IPS-NIHi7 (cell line): ENCODE measurements at regions not wholly inside any gene's neighbourhood (a gene's known extent, or its start where the extent isn't known, plus 50 kb on each side); places are given as distances from the start of the nearest gene placed in this dataset.
A peak's percentile ranks its signal among the peaks of the same experiment; 100 is the strongest.

Experiments
- DNase-seq: peaks from one replicate; pipeline ENCODE4 v3.0.0; 2012; ENCODE audit warnings: mixed read lengths; ENCODE audit errors: extremely low spot score

DNA sequence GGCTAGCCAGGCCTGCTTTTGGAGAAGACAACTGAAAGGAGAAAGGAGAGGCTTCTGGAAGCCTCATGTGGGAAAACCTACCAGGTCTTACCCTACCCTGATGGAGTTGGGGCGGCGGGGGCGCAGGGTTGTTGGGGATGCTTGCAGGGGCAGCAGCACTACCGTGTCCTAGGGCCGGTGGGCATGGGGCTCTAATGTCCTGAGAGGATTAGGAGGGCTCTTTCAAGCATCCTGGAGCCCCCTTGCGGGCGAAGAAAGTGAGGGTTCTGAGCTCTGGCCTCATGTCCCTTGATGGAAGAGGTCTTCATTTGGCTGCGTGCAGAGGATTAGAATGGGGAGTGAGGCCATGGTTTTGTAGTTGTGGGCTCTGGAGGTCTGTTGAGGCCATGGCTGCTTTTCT, 86.9 kb upstream of the PITX1 start:
- DNase-seq: peak; percentile 59

DNA sequence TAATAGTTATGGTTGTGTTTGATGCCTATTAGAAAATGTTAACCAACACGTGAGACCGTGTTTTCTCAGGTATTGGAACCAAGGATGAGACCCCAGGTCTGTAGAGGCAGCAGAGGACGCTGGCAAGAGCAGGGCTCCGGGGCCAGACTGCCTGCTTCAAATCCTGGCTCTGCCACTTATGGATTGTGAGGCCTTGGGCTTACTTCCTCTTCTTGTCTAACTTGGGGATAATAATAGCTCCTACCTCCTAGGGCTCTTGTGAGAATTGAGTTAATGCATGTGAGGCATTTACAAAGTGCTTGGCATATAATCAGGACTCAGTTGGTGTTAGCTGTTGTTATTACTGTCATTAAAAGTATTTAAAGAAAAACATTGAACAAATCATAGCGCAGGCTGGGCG, 85.5 kb upstream of the PITX1 start:
- DNase-seq: no peak

DNA sequence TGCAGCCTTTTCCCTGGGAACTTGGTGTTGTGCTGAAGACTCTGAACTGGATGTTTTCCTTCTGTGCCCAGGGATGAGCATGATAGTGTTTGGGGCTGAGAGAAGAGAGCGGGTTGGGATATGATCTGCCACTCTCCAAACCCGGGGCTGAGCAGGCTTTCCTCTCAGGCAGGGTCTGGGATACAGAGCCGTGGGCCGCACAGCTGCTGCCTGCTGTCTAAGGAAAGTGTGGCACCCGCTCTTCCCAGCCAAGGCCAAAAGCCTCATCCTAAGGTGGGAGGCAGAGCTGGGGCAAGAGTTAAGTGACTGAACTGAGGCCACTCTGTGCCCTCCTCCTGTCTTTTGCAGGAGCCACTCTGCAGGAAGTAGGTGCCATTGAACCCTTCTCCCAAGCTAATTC, 83.6 kb upstream of the PITX1 start:
- DNase-seq: no peak

DNA sequence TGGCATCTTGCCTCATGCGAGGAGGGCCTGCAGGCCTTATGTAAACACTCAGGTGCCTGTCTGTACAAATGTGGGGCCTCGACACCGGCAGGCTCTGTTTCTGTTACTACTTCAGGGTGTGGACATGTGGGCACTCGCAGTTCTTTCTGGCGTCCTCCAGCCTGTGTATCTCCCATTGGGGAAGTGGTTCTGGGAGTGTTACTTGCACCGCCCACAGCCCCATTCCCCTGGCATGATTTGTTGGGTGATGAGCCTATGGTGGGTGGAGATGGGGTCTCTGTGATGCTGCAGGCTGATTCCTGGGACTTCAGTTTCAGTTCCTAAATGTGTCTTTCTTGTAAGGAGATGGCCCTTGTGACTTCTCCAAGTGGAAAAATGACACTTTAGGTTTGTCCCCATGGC, 82.1 kb upstream of the PITX1 start:
- DNase-seq: no peak

DNA sequence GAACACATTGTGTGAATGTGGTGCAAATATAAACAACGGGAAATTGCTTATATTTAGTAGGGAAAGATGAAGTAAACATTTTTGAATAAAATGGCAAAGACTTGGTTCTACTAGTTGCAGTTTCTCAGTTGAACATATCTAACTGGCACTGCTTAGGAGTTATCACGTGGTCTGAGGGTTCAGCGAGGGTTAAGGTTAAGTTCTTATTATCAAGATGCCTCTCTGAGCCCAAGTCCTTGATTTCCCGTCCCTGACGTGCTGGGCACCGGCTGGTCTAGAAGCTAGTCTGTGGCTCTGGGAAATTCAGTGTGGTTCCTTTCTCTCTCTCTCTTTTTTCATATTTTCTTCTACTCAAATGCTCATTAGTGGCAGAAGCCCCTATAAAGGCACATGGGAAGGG, 81.6 kb upstream of the PITX1 start:
- no peak for DNase-seq

DNA sequence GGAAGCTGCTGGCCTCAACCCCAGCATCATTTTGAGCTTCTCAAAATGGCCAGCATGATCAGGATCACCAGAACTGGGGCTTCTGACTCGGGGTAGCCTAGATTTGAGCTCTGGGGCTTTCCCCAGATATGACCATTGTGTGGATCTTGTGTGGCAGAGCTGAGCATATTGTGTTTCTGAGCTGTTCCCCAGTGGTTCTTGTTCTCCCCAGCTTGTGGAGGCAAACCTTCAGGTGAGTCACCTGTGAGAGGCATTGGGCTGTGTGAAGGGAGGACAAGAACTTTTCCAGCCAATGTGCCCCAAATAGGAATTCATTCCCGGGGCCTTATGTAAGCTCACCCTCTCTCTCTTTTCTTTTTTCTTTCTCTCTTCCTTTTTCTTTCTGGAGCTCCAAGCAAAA, 80.7 kb upstream of the PITX1 start:
- DNase-seq: no peak

DNA sequence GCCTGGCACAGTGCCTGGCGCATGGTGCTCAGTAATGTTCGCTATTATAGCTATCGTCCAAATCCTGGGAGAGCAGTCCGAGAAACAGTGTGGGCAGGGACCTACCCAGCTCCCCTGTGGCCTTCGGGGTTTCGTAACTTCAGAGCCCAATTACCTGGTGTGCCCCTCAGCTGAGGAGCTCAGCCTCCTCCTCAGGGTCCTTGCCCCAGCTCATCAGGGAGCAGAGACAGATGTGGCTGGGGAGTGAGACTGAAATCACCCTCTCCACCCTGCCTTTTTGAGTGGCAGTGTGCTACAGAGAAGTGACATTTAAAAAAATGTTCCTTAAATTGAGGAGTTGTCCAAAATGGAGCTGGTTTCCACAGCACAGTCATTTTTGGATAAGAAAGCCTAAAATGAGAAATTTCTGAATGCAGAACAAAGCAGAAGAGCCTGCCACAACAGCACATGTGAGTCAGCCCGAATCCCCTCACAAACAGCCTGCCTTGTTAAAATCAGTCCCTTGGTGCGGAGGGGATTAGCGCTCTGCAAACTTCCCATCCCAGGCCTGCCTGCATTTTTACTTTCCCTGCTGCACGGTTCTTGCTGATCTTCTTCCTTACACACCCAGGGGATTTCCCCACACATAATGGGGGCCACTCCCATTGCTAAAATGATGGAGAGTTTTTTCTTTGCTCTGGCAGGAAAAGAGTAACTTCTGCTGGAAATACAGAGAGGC, 78.1 kb upstream of the PITX1 start:
- DNase-seq: no peak

DNA sequence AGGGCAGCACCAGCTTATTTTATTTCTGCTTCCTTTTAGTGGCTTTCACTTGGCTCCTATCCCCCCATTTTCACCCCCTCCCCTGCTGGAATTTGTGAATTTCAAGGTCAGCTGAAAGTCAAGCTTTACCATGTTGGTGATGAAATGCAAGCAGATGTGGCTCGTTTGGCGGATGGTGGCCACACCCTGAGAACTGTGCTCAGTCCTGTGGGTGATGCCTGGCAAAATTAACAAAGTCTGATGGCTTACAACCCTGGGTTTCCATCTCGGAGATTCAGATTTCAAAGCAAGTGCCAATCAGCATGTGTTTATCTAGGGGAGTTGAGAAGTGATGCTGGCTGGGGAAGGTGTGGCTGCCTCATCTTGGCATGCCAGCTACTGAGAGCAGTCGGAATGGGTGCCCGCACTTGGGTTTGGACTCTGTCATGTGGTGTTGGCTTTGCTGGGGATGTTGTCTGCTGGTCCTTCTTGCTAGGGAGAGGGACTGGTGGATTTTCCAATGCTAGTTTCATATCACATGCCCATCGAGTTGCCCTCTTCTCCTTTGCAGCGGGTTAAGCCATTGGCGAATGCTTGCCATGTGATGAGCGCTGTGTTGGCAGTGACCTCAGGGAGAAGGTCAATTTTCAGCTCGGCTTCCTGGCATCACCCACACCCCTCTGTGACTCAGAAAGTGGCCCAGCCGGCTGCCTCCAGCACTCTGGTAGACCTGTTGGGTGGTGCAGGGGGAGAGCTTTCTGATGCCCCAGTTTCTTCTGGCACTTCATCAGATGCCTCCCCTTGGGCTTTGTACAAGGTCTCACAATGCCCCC, 77.0 kb upstream of the PITX1 start:
- DNase-seq: no peak

DNA sequence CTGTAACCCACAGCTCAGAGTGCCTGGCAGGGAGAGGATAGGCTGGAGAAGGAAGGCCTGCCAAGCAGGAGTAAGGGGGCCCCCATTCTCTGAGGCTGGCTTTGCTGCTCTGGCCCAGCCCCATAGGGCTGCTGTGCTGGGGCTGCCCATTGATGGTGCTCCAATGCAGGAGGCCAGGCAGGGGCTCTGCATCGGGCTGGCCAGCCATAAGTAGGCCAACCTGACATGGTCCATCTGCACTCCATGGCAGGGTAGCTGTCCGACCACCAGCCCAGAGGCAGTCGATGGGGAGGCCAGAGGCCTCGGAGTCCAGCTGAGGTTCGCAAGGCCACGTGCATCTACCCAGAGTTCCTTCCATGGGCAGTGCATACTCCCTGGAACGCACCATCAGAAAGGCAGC, 75.0 kb upstream of the PITX1 start:
- no peak for DNase-seq

DNA sequence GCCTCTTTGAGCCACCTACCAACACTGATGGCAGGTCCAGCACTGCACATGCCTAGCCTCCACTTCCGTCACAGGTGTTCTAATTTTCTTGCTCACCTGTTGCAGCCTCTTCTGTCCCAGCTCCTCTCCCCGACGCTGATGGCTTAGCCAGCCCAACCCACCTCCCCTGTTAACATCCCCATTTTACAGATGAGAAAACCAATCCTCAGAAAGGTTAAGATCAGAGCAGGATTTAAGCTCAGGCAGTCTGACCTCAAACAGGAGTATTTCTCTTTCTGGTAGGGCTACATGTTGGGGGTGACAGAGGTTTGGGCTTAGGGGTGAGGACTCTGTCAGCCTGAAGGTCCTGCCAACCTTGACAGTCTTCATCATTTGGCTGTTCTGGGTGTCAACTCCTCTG, 74.5 kb upstream of the PITX1 start:
- DNase-seq: no peak

DNA sequence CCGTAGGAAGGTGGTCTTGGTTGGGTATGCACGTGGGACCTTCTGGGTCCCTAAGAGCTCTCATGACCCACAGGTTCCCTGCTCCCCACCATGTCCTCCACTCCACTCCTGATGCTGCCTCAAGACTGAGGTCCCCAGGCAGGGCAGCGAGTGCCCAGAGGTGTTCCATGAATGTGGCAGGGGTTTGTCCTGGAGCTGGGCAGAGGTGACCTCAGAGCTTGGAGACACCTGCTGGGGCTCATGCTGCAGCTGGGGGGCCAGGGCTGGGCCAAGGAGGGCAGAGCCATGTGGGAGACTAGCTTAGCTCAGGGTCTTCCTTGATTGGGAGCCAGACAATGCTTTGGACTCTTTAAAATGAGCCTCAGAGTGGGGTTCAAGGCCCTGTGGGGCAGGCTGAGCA, 74.0 kb upstream of the PITX1 start:
- DNase-seq: no peak

DNA sequence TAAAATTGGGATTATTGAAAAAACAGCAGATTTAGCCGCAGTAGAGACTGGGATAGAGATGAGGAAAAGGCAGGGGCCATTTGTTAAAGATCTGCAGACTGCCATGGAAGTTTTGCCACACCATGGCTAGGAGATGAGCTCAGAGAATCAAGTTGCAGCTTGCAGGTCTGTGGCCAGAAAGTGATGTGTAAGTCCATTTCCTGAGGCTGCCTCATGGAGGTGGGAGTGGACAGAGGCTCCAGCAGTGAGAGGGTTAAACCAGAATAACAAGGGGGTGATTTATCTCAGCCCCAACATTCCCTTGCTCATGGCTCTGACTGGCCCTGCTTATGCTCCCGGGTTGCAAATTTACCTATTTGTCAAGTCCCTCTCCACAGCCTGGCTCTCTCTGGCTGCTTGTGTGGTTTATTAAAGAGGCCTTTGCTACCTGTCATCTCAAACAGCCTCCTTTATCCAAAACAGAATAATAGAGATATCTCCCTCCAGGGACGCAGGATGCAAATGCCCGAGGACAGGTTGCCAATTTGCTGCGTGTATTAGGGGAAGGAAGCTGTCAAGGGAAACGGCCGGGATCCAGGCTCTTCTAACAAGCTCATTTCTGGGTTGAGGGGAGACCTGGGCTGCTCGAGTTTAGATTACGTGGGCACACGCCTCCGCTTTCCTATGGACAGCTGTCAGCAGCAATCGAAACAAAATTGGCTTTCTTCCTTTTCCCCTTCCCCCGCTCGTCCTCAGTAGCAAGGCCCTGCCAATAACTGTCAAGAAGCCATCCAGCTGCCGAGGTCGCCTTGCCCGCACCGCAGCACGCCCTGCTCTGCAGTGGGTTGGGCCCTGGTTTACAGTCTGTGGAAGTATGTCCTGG, 72.8 kb upstream of the PITX1 start:
- no peak for DNase-seq

DNA sequence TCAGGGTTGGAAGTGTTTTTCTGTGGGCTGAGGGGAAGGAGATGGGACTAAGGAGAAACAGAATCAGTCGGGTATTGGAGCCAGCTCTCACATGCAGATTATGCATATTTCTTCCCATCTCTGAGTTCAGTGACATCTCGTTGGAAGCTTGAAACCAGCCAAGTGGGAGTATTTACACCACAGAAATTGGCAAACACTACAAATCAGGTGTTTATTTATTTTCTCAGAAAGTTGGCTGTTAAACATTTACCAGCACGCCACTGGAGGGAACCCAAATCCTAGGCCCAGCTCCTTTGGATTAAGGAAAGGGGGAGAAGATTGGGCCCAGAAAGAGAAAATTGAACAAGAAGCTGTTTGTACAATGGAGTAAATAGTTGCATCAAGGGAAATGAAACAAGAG, 72.1 kb upstream of the PITX1 start:
- no peak for DNase-seq

DNA sequence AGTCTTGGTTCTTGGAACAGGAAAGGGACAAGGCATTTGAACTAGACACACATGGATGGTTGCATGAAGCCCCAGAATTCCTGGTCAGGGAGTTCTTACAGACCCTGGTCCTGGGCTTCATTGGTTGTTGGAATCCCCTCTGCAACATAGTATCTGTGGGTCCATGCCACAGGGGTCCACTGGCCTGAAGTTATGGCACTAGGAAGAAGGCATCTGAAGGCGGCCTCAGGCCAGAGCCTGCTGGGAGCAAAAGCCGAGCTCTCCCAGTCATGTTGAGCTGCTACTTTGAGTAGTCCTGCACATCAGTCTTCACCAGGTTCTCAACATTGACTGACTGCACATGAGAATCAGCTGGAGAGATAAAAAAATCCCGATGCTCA, 71.1 kb upstream of the PITX1 start:
- DNase-seq: no peak

DNA sequence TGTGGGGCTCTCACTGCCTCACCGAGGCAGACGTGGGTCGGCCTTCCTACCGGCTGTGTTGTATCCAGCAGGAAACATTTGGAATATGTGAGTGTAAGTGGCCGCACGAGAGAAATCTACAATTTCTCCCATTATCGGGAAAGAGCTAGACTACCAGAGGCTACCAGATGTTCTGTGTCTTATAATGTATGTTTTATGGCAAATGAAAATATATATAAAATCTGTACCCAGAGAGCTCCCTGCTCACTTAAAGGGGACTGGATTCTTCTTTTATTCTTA, 69.5 kb upstream of the PITX1 start:
- DNase-seq: no peak

DNA sequence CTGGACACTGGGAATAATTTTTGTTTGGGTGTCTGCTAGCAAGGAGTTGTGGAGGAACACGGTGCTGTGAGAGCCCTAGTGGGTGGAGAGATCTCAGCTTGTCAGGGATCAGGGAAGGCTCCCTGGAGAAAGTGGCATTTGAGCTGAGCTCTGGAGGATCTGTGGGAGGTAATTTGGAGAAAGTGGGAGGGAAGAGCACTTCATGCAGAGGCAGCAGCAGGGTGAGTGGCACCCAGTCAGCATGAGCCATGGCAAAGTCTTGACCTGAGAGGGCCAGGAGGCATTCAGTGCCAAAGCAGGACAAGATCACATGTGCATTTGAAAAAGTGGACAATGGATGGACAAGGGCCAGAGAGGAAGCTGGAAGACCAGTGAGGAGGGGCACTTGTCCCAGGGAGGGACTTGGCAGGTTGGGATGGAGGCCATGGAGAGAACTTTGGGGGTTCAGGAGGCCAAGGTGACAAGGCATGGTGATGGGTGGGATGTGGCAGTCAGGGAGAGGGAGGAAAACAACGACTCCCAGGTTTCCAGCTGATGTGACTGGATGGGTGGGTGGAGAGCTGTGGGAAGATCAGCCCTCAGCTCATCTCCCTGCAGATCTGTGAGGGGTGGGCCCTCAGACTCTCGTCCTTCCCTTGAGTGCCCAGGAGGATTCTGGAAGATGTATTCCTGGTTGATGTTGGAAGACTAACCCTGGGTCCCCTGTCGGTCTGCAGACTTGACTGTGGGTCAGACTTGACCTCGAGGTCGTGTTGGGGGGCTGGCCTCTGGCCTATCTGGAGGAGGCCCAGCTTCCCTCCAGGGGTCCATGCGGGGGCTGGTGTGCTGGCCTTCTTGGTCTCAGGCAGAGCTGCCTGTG, 68.9 kb upstream of the PITX1 start:
- no peak for DNase-seq

DNA sequence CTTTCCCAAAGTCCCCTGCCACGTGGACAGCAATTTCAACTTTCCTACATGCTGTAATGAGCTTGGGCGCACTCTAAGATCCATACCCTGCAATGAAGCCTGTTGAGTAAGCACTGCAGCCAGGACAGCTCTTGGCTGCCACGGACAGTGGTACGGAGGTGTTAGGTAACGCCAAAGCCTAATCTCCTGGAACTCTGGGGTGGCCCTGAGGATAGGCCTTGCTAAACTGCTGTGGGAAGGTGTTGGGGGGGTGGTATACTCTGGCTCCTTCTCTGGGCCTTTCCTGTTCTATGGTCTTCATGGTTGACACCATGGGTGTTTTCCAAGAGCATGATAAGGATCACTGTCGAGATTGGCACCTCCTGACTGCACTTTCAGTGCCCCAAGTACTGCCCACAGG, 66.4 kb upstream of the PITX1 start:
- DNase-seq: no peak

DNA sequence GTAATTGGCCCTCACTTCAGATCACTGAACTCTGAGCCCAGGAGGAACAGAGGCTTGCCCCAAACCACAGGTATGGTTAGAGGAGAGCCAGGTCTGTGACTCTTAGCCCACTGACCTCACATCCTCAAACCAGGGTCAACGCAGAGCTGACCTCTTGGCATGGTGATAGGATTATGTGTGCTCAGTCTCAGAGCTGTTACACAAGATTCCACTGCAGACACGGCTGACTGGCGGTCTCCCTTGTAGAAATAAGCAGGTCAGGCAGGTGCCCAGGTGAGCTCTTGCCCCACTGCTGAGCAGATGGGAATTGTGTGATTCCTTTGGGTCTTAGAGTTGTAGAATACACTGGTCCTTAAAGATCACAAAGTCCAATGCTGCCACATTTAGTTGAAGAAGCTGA, 66.0 kb upstream of the PITX1 start:
- DNase-seq: no peak

DNA sequence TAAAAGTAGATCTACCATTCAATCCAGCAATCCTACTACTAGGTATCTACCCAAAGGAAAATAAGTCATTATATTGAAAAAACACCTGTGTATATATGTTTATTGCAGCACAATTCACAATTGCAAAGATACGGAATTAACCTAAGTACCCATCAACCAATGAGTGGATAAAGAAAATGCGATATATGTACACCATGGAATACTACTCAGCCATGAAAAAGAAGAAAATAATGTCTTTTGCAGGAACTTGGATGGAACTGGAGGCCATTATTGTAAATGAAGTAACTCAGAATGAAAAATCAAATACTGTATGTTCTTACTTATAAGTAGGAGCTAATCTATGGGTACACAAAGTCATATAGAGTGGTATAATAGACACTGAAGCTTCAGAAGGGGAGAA, 63.4 kb upstream of the PITX1 start:
- DNase-seq: no peak

DNA sequence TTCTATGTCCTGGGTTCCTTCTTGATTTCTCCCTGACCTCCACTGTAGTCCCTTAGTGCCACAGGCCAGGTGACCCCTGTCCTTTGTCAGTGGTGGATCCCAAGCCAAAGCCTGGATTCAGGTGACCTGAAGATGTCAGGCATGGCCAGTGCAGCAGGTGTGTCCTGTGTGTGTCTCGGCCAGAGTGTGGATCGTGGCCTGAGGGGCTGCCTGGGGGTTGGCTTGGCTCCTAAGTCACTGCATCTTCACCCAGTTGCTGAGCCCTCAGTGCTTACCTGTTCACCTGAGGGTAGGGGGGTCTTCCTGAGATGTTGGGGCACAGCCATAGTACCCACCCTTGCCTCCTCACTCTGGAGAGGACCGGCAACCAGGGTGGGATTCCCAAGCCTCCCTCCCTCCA, 61.8 kb upstream of the PITX1 start:
- no peak for DNase-seq

DNA sequence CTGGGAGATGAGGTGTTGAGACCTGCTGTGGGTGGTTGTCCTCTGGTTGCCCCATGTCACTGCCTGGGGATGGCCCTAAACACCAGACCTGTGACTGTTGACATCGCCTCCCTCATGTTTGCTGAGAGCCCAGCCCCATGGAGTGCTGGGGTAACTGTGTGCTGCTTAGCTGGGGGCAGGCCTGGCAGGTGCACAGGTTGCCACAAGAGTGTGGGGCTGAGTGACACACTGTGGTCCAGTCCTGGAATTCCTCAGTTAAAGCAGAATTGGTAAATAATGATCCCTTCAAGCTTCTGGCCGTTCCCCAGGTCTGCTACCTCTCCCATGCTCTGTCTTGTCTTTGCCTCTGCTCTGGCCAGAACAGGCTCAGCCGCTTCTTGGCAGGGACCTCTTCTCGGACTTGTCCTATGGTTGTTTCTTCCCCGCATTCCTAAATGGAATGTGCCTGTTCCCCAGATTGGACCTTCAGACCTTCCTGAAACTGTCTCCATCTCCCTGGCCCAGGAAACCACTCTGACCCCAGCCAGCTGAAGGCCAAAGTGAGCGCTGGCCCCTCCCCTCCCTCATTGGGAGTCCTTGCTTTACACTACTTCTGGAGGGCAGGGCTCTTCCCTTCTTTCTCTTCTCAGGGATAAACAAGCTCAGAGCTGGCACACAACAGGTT, 61.2 kb upstream of the PITX1 start:
- DNase-seq: no peak
